HCT116 (cell line): ENCODE measurements at regions not wholly inside any gene's neighbourhood (a gene's known extent, or its start where the extent isn't known, plus 50 kb on each side); places are given as distances from the start of the nearest gene placed in this dataset.

Source experiments
- ATAC-seq: fragments of 200-7000 bp; cut with Tn5 transposase; 2 replicates; pipeline ENCODE4 v1.9.1; 2020; ENCODE audit warnings: mild to moderate bottlenecking, moderate library complexity
- BruUV-seq: library from RNA; stranded (reverse); fragments of 400-500 nt; replicated peaks from 2 replicates; lab custom pipeline; 2021; lab: Mats Ljungman, UMichigan
- CTCF ChIA-PET: fragments of 300-600 bp; sonication (Branson Sonifier 250); formaldehyde crosslinking; loops from one replicate; lab custom pipeline; 2021; ENCODE audit warnings: antibody characterized with exemption; lab: Charles Lee
- POLR2A ChIA-PET: fragments of 300-600, 350-600 bp; sonication (Branson Sonifier 250); formaldehyde crosslinking; loops from one replicate; lab custom pipeline; 2021; ENCODE audit warnings: antibody characterized with exemption; lab: Charles Lee
- RAD21 ChIA-PET, 2 experiments: fragments of 300-600 bp; sonication (Branson Sonifier 250); formaldehyde crosslinking; loops; one replicate each; lab custom pipeline; 2023; ENCODE audit warnings: low total read pairs in 2 of 2; ENCODE audit not compliant: uncharacterized antibody in 2 of 2, unreplicated experiment in 2 of 2, low non-redundant PET in 1 of 2; lab: Charles Lee
- DNase-seq: peaks from one replicate; pipeline ENCODE4 v3.0.0-alpha.2; 2010; ENCODE audit warnings: low read depth, low spot score
- H2AFZ ChIP-seq: fragments of 200-600 bp; shearing (Covaris generic), sonication (generic); 2 replicates; pipeline ENCODE4 v1.6.1; 2017; ENCODE audit warnings: low read depth, mixed run types, mixed read lengths, antibody characterized with exemption, low read length; ENCODE audit not compliant: poor library complexity, severe bottlenecking
- H3K27ac ChIP-seq: 2 replicates; pipeline ENCODE4 v1.5.1; 2012; ENCODE audit warnings: low read depth, low read length
- H3K27me3 ChIP-seq: fragments of 200-600 bp; sonication (generic); 2 replicates; pipeline ENCODE4 v1.6.1; 2016; ENCODE audit warnings: mixed run types, low read length, mixed read lengths; ENCODE audit not compliant: insufficient read depth
- H3K36me3 ChIP-seq, 2 experiments: fragments of 200-500 bp in 1 of 2; fragments of 200-600 bp in 1 of 2; sonication (Bioruptor generic) in 1 of 2; sonication (generic) in 1 of 2; 2 replicates each; pipeline versions ENCODE4 v1.5.1 to v1.6.1; 2014 to 2016; ENCODE audit warnings: low read length in 2 of 2, inconsistent platforms in 1 of 2, mixed read lengths in 1 of 2, mixed run types in 1 of 2; ENCODE audit not compliant: insufficient read depth in 2 of 2, control insufficient read depth in 1 of 2
- H3K4me1 ChIP-seq, 2 experiments: fragments of 200-600 bp in 1 of 2; sonication (generic) in 1 of 2; 2 replicates each; pipeline versions ENCODE4 v1.5.1 to v1.6.1; 2012 to 2017; ENCODE audit warnings: low read length in 2 of 2, inconsistent platforms in 1 of 2, mild to moderate bottlenecking in 1 of 2, mixed read lengths in 1 of 2, mixed run types in 1 of 2, moderate library complexity in 1 of 2; ENCODE audit not compliant: insufficient read depth in 2 of 2, control insufficient read depth in 1 of 2
- H3K4me2 ChIP-seq: fragments of 200-600 bp; sonication (generic); 2 replicates; pipeline ENCODE4 v1.6.1; 2017; ENCODE audit warnings: mixed run types, low read length, mixed read lengths
- H3K4me3 ChIP-seq, 2 experiments: fragments of 200-600 bp in 1 of 2; sonication (generic) in 1 of 2; replicated peaks in 1 of 2; 2 replicates each; pipeline ENCODE4 v1.5.1; 2011 to 2016; ENCODE audit warnings: low read length in 2 of 2, control low read depth in 1 of 2, low read depth in 1 of 2, mild to moderate bottlenecking in 1 of 2, mixed read lengths in 1 of 2, mixed run types in 1 of 2
- H3K79me2 ChIP-seq: fragments of 200-600 bp; sonication (generic); 2 replicates; pipeline ENCODE4 v1.6.1; 2017; ENCODE audit warnings: mild to moderate bottlenecking, mixed run types, low read length, moderate library complexity, mixed read lengths; ENCODE audit not compliant: insufficient read depth
- H3K9ac ChIP-seq: fragments of 200-600 bp; sonication (generic); 2 replicates; pipeline ENCODE4 v1.6.1; 2016; ENCODE audit warnings: low read length, mixed read lengths
- H3K9me2 ChIP-seq: fragments of 200-600 bp; sonication (generic), shearing (Covaris generic); 2 replicates; pipeline ENCODE4 v1.6.1; 2017; ENCODE audit warnings: mixed run types, mild to moderate bottlenecking, moderate library complexity; ENCODE audit not compliant: insufficient read depth
- H3K9me3 ChIP-seq, 2 experiments: fragments of 200-500 bp in 1 of 2; fragments of 200-600 bp in 1 of 2; sonication (Bioruptor generic) in 1 of 2; sonication (generic) in 1 of 2; 2 replicates each; pipeline ENCODE4 v1.6.1; 2014 to 2017; ENCODE audit warnings: low read length in 2 of 2, mixed read lengths in 2 of 2, inconsistent platforms in 1 of 2, low read depth in 1 of 2, mild to moderate bottlenecking in 1 of 2, mixed run types in 1 of 2, moderate library complexity in 1 of 2; ENCODE audit not compliant: control insufficient read depth in 1 of 2, insufficient read depth in 1 of 2
- H4K20me1 ChIP-seq: fragments of 200-600 bp; sonication (generic), shearing (Covaris generic); 2 replicates; pipeline ENCODE4 v1.6.1; 2017; ENCODE audit warnings: mixed run types, mild to moderate bottlenecking, moderate library complexity; ENCODE audit not compliant: insufficient read depth
- EGR1 ChIP-seq: IDR thresholded peaks from 2 replicates; pipeline ENCODE4 v1.6.1; 2012; ENCODE audit warnings: low read depth
- MAX ChIP-seq: IDR thresholded peaks from 2 replicates; pipeline ENCODE4 v1.6.1; 2012
- POLR2A ChIP-seq: IDR thresholded peaks from 2 replicates; pipeline ENCODE4 v1.7.0; 2011; ENCODE audit warnings: borderline replicate concordance; ENCODE audit not compliant: insufficient read depth, insufficient read length; ENCODE audit errors: extremely low read depth
- POLR2AphosphoS5 ChIP-seq: IDR thresholded peaks from 2 replicates; pipeline ENCODE4 v1.6.1; 2011; ENCODE audit warnings: mild to moderate bottlenecking, low read depth, low read length, moderate library complexity
- RAD21 ChIP-seq: IDR thresholded peaks from 2 replicates; pipeline ENCODE4 v1.6.1; 2012; ENCODE audit warnings: low read depth, mild to moderate bottlenecking
- REST ChIP-seq: IDR thresholded peaks from 2 replicates; pipeline ENCODE4 v1.6.1; 2012; ENCODE audit warnings: low read depth
- SIN3A ChIP-seq: IDR thresholded peaks from 2 replicates; pipeline ENCODE4 v1.6.1; 2012; ENCODE audit warnings: low read depth
- SP1 ChIP-seq: IDR thresholded peaks from 2 replicates; pipeline ENCODE4 v1.6.1; 2012; ENCODE audit warnings: low read depth
- YY1 ChIP-seq: IDR thresholded peaks from 2 replicates; pipeline ENCODE4 v1.6.1; 2011; ENCODE audit warnings: low read length, low read depth, moderate library complexity, mild to moderate bottlenecking; ENCODE audit not compliant: insufficient replicate concordance; ENCODE audit errors: extremely low read depth
- intact Hi-C: fragments of 100-400 bp; cut with micrococcal nuclease; formaldehyde crosslinking; loops from 2 replicates; pipeline ENCODE4 v1.10.0; 2022
- TF ChIP-seq, protein P1 (sequence below), 3 experiments: fragments of 200-600 bp in 1 of 3; sonication (generic) in 1 of 3; IDR thresholded peaks in 2 of 3; conservative IDR thresholded peaks in 1 of 3; 2 replicates each; pipeline ENCODE4 v1.5.1; 2012 to 2017; ENCODE audit warnings: low read depth in 2 of 3, low read length in 2 of 3, antibody characterized with exemption in 1 of 3, borderline replicate concordance in 1 of 3, control low read depth in 1 of 3, mild to moderate bottlenecking in 1 of 3, mixed read lengths in 1 of 3, mixed run types in 1 of 3, moderate library complexity in 1 of 3; ENCODE audit not compliant: insufficient read depth in 1 of 3

DNA sequence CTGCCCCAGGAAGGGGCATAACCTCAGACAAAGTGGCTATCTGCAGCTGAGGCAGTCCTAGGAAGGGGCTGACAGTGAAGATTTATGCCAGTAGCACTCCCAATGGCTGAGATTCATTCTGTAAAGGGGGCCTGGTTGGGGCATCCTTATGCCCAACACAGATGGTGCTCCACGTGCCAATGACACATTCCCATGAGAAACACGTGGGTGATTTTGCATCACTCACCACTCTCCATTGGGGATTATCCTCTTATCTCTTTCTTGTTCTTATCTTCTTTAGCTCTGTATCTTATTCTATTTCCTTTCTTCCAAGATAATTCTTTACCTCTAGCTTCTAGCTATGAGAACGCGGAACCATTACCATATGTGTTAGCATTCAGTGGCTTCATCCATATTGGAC is 194.0 kb upstream of the TUT7 start:
- no peak overlapping the region for H3K4me3 ChIP-seq
- H3K36me3 ChIP-seq, result no peaks in the 10 kb centered on the region
- H3K27ac ChIP-seq, result no peak overlapping the region
- POLR2A ChIA-PET, result no interaction called here
- intact Hi-C loops, result no loop called here
- no peaks in the 10 kb centered on the region for H3K79me2 ChIP-seq
- H4K20me1 ChIP-seq, result no peaks in the 10 kb centered on the region
- no peak for DNase-seq
- no peaks in the 10 kb centered on the region for H3K4me1 ChIP-seq
- no peak overlapping the region for H3K4me2 ChIP-seq
- peaks cover 54% of the 10 kb centered on the region; the same call in 1 of the 2 replicates for H3K27me3 ChIP-seq
- TF ChIP-seq YY1, result no peak
- no peak for TF ChIP-seq MAX
- TF ChIP-seq POLR2A, result no peak
- TF ChIP-seq EGR1, result no peak
- TF ChIP-seq RAD21, result no peak
- TF ChIP-seq POLR2AphosphoS5, result no peak
- TF ChIP-seq SIN3A, result no peak
- no peak for TF ChIP-seq REST
- TF ChIP-seq SP1, result no peak
- TF ChIP-seq, protein P1, sequence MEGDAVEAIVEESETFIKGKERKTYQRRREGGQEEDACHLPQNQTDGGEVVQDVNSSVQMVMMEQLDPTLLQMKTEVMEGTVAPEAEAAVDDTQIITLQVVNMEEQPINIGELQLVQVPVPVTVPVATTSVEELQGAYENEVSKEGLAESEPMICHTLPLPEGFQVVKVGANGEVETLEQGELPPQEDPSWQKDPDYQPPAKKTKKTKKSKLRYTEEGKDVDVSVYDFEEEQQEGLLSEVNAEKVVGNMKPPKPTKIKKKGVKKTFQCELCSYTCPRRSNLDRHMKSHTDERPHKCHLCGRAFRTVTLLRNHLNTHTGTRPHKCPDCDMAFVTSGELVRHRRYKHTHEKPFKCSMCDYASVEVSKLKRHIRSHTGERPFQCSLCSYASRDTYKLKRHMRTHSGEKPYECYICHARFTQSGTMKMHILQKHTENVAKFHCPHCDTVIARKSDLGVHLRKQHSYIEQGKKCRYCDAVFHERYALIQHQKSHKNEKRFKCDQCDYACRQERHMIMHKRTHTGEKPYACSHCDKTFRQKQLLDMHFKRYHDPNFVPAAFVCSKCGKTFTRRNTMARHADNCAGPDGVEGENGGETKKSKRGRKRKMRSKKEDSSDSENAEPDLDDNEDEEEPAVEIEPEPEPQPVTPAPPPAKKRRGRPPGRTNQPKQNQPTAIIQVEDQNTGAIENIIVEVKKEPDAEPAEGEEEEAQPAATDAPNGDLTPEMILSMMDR (IDR thresholded peaks at IDR 0.05 in 2 of 3, conservative IDR thresholded peaks at IDR 0.05 in 1 of 3; ENCODE audit: borderline replicate concordance in 1 of 3, insufficient read depth in 1 of 3, low read depth in 2 of 3, low read length in 2 of 3), result no peak
- CTCF ChIA-PET, result no interaction called here
- RAD21 ChIA-PET, result no interaction called here
- no peak overlapping the region for H2AFZ ChIP-seq
- H3K9me2 ChIP-seq, result no peaks in the 10 kb centered on the region
- ATAC-seq, result no peak
- H3K9me3 ChIP-seq, result no peaks in the 10 kb centered on the region
- no peak overlapping the region for H3K9ac ChIP-seq
- BruUV-seq, result no TSS peak
